HepG2 (cell line): ENCODE measurements at regions not wholly inside any gene's neighbourhood (a gene's known extent, or its start where the extent isn't known, plus 50 kb on each side); places are given as distances from the start of the nearest gene placed in this dataset.

ENCODE experiments used
- CBX1 ChIP-seq: IDR thresholded peaks from one replicate; pipeline ENCODE4 v1.6.1; 2016; ENCODE audit warnings: antibody characterized with exemption, low read depth
- GRHL1 ChIP-seq: sonication (generic); formaldehyde crosslinking; conservative IDR thresholded peaks from 2 replicates; pipeline ENCODE4 v1.8.0; 2022; ENCODE audit warnings: missing genetic modification reagents
- HHEX ChIP-seq: IDR thresholded peaks from 2 replicates; pipeline ENCODE4 v1.6.1; 2016; ENCODE audit warnings: control low read depth
- KDM4B ChIP-seq: sonication (generic); formaldehyde crosslinking; IDR thresholded peaks from 2 replicates; pipeline ENCODE4 v1.4.0; 2020; ENCODE audit warnings: missing genetic modification reagents
- SALL1 ChIP-seq: sonication (generic); formaldehyde crosslinking; IDR thresholded peaks from 2 replicates; pipeline ENCODE4 v1.8.0; 2022; ENCODE audit warnings: mild to moderate bottlenecking, missing genetic modification reagents
- SYNCRIP ChIP-seq: fragments of 200-400 bp; formaldehyde crosslinking; IDR thresholded peaks from 2 replicates; pipeline ENCODE4 v1.6.1; 2018; ENCODE audit warnings: mild to moderate bottlenecking, low read depth, low read length; ENCODE audit not compliant: insufficient read depth
- TEAD3 ChIP-seq: optimal IDR thresholded peaks from 2 replicates; pipeline ENCODE3; 2016; ENCODE audit warnings: borderline replicate concordance
- TFAP4 ChIP-seq: sonication (generic); IDR thresholded peaks from 2 replicates; pipeline ENCODE4 v1.6.1; 2016; ENCODE audit warnings: low read depth, borderline replicate concordance
- TRIM24 ChIP-seq: sonication (generic); formaldehyde crosslinking; IDR thresholded peaks from 2 replicates; pipeline ENCODE4 v1.8.0; 2022; ENCODE audit warnings: mild to moderate bottlenecking, missing genetic modification reagents
- ZBTB3 ChIP-seq: sonication (generic); formaldehyde crosslinking; IDR thresholded peaks from 2 replicates; pipeline ENCODE4 v1.4.0; 2020; ENCODE audit warnings: low read depth, mild to moderate bottlenecking, moderate library complexity, missing genetic modification reagents, borderline replicate concordance
- ZMYM4 ChIP-seq: sonication (generic); formaldehyde crosslinking; IDR thresholded peaks from 2 replicates; pipeline ENCODE4 v1.8.1; 2023; ENCODE audit warnings: mild to moderate bottlenecking, missing genetic modification reagents
- ZNF224 ChIP-seq: sonication (generic); formaldehyde crosslinking; IDR thresholded peaks from 2 replicates; pipeline ENCODE4 v1.5.0; 2020; ENCODE audit warnings: mild to moderate bottlenecking, missing genetic modification reagents
- ZNF33B ChIP-seq: sonication (generic); formaldehyde crosslinking; IDR thresholded peaks from 2 replicates; pipeline ENCODE4 v1.5.1; 2020; ENCODE audit warnings: mild to moderate bottlenecking, missing genetic modification reagents
- ZNF383 ChIP-seq: sonication (generic); formaldehyde crosslinking; IDR thresholded peaks from 2 replicates; pipeline ENCODE4 v1.4.0; 2020; ENCODE audit warnings: missing genetic modification reagents, mild to moderate bottlenecking, borderline replicate concordance
- ZNF564 ChIP-seq: sonication (generic); formaldehyde crosslinking; IDR thresholded peaks from 2 replicates; pipeline ENCODE4 v1.8.1; 2023; ENCODE audit warnings: mild to moderate bottlenecking, missing genetic modification reagents
- ZNF569 ChIP-seq: sonication (generic); formaldehyde crosslinking; IDR thresholded peaks from 2 replicates; pipeline ENCODE4 v1.5.0; 2020; ENCODE audit warnings: mild to moderate bottlenecking, missing genetic modification reagents, moderate library complexity, borderline replicate concordance
- ZNF605 ChIP-seq: sonication (generic); formaldehyde crosslinking; IDR thresholded peaks from 2 replicates; pipeline ENCODE4 v1.8.0; 2022; ENCODE audit warnings: mild to moderate bottlenecking, missing genetic modification reagents
- ZNF709 ChIP-seq: sonication (generic); formaldehyde crosslinking; IDR thresholded peaks from 2 replicates; pipeline ENCODE4 v1.5.0; 2020; ENCODE audit warnings: mild to moderate bottlenecking, missing genetic modification reagents
- TF ChIP-seq, protein P1 (sequence below): sonication (generic); formaldehyde crosslinking; IDR thresholded peaks from 2 replicates; pipeline ENCODE4 v1.8.0; 2022; ENCODE audit warnings: missing genetic modification reagents, mild to moderate bottlenecking, moderate library complexity, borderline replicate concordance
- TF ChIP-seq, protein P2 (sequence below): sonication (generic); formaldehyde crosslinking; IDR thresholded peaks from 2 replicates; pipeline ENCODE4 v1.4.0; 2020; ENCODE audit warnings: missing genetic modification reagents, borderline replicate concordance

DNA sequence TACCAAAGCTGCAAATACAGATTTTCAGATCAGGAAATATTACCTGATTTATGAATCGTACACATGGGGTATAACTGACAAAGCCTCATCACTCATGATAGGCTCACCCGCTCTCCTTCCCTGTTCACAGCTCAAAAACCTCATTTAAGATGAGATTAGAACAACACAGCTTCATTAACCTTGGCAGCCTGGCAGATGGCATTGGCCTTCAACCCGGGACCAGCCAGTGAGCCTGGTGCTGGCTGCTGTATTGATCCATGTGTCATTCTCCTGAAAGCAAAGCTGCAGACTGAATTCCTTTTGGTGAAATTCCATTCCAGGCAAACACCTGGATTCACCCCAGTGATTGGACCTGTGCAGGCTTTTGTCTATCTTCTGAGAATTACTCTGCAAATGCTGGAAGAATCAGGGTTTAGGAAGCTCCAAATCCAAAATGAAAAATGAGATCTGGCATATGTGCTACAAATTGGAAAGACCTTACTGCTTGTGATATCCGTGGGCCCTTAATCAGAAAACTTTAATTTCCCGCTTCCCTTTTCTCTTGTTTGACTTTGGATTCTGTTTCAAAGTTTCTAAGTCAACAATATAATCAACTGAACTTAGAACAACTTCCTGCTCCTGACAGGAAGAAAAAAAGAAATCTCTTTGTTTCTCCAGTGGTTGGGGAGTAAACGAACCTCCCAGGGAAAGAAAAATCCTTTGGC lies 189.1 kb upstream of the KBTBD8 start (continued):
- TF ChIP-seq, protein P1, sequence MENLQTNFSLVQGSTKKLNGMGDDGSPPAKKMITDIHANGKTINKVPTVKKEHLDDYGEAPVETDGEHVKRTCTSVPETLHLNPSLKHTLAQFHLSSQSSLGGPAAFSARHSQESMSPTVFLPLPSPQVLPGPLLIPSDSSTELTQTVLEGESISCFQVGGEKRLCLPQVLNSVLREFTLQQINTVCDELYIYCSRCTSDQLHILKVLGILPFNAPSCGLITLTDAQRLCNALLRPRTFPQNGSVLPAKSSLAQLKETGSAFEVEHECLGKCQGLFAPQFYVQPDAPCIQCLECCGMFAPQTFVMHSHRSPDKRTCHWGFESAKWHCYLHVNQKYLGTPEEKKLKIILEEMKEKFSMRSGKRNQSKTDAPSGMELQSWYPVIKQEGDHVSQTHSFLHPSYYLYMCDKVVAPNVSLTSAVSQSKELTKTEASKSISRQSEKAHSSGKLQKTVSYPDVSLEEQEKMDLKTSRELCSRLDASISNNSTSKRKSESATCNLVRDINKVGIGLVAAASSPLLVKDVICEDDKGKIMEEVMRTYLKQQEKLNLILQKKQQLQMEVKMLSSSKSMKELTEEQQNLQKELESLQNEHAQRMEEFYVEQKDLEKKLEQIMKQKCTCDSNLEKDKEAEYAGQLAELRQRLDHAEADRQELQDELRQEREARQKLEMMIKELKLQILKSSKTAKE (CRISPR knock-in tag) = peak; percentile 47; the same call in 1 of the 2 replicates
- no peak for TF ChIP-seq TRIM24
- no peak for TF ChIP-seq ZNF33B
- TF ChIP-seq SALL1 (CRISPR knock-in tag) = peak; percentile 97
- TF ChIP-seq ZNF564 = no peak
- TF ChIP-seq ZNF709 (CRISPR knock-in tag) = no peak
- no peak for TF ChIP-seq HHEX (CRISPR knock-in tag)
- TF ChIP-seq ZNF224 (CRISPR knock-in tag) = no peak
- TF ChIP-seq CBX1 = no peak
- TF ChIP-seq SYNCRIP = no peak
- peak; percentile 89 for TF ChIP-seq TEAD3 (CRISPR knock-in tag)
- no peak for TF ChIP-seq KDM4B
- TF ChIP-seq ZNF383 (CRISPR knock-in tag) = no peak
- peak; percentile 28; the same call in 1 of the 2 replicates for TF ChIP-seq TFAP4
- peak; percentile 31; the same call in 1 of the 2 replicates for TF ChIP-seq ZMYM4 (CRISPR knock-in tag)
- TF ChIP-seq GRHL1 (CRISPR knock-in tag) = no peak
- no peak for TF ChIP-seq ZNF605 (CRISPR knock-in tag)
- no peak for TF ChIP-seq ZBTB3 (CRISPR knock-in tag)
- TF ChIP-seq ZNF569 (CRISPR knock-in tag) = no peak
- TF ChIP-seq, protein P2, sequence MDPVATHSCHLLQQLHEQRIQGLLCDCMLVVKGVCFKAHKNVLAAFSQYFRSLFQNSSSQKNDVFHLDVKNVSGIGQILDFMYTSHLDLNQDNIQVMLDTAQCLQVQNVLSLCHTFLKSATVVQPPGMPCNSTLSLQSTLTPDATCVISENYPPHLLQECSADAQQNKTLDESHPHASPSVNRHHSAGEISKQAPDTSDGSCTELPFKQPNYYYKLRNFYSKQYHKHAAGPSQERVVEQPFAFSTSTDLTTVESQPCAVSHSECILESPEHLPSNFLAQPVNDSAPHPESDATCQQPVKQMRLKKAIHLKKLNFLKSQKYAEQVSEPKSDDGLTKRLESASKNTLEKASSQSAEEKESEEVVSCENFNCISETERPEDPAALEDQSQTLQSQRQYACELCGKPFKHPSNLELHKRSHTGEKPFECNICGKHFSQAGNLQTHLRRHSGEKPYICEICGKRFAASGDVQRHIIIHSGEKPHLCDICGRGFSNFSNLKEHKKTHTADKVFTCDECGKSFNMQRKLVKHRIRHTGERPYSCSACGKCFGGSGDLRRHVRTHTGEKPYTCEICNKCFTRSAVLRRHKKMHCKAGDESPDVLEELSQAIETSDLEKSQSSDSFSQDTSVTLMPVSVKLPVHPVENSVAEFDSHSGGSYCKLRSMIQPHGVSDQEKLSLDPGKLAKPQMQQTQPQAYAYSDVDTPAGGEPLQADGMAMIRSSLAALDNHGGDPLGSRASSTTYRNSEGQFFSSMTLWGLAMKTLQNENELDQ (CRISPR knock-in tag) = no peak
